ENCODE measurements at regions not wholly inside any gene's neighbourhood (a gene's known extent, or its start where the extent isn't known, plus 50 kb on each side); places are given as distances from the start of the nearest gene placed in this dataset.

GRCh38 chr18:42563995-42564394, 551.5 kb downstream of the RIT2 start:
- DNase-seq = no peak

- DNase-seq = no peak
Measured at GRCh38 chr18:42564761-42565160, 550.7 kb downstream of the RIT2 start.

- no peak for DNase-seq
Measured at GRCh38 chr18:42568773-42569172, 546.7 kb downstream of the RIT2 start.

- no peak for DNase-seq
Measured at GRCh38 chr18:42574871-42575270, 540.6 kb downstream of the RIT2 start.

GRCh38 chr18:42576124-42576523, 539.4 kb downstream of the RIT2 start:
- no peak for DNase-seq

GRCh38 chr18:42578792-42579191, 536.7 kb downstream of the RIT2 start:
- DNase-seq = no peak

GRCh38 chr18:42582266-42582665, 533.2 kb downstream of the RIT2 start:
- DNase-seq = no peak

- DNase-seq = no peak
Measured at GRCh38 chr18:42583283-42583731, 532.2 kb downstream of the RIT2 start.

GRCh38 chr18:42586601-42587000, 528.9 kb downstream of the RIT2 start:
- no peak for DNase-seq

GRCh38 chr18:42588786-42589185, 526.7 kb downstream of the RIT2 start:
- no peak for DNase-seq

GRCh38 chr18:42604820-42605219, 510.7 kb downstream of the RIT2 start:
- DNase-seq = no peak

GRCh38 chr18:42606886-42607495, 508.5 kb downstream of the RIT2 start:
- DNase-seq = no peak

GRCh38 chr18:42611134-42611533, 504.4 kb downstream of the RIT2 start:
- no peak for DNase-seq

GRCh38 chr18:42614619-42615293, 500.7 kb downstream of the RIT2 start:
- DNase-seq = no peak

- DNase-seq = no peak
Measured at GRCh38 chr18:42617221-42617620, 498.3 kb downstream of the RIT2 start.

GRCh38 chr18:42619771-42620170, 495.7 kb downstream of the RIT2 start:
- no peak for DNase-seq

- DNase-seq = no peak
Measured at GRCh38 chr18:42620657-42621056, 494.8 kb downstream of the RIT2 start.

- no peak for DNase-seq
Measured at GRCh38 chr18:42623935-42624334, 491.6 kb downstream of the RIT2 start.

- DNase-seq = no peak
Measured at GRCh38 chr18:42632801-42633200, 482.7 kb downstream of the RIT2 start.

GRCh38 chr18:42635378-42636048, 480.0 kb downstream of the RIT2 start:
- DNase-seq = no peak

- DNase-seq = no peak
Measured at GRCh38 chr18:42636309-42636708, 479.2 kb downstream of the RIT2 start.

GRCh38 chr18:42640160-42640559, 475.3 kb downstream of the RIT2 start:
- DNase-seq = no peak

GRCh38 chr18:42641996-42642395, 473.5 kb downstream of the RIT2 start:
- no peak for DNase-seq

GRCh38 chr18:42644729-42645131, 470.8 kb downstream of the RIT2 start:
- DNase-seq = no peak
